ENCODE measurements at regions not wholly inside any gene's neighbourhood (a gene's known extent, or its start where the extent isn't known, plus 50 kb on each side); places are given as distances from the start of the nearest gene placed in this dataset.

- H3K4me3 ChIP-seq (ENCODE audit: low read depth, low read length): no peak overlapping the region
- TF ChIP-seq CTCF (IDR thresholded peaks at IDR 0.05; ENCODE audit: control insufficient read depth, extremely low read depth, insufficient read depth): no peak
- no peak for DNase-seq (ENCODE audit: low read depth)
Observed at GRCh38 chr2:121135168-121135853, 149.7 kb downstream of the TFCP2L1 start.

DNA sequence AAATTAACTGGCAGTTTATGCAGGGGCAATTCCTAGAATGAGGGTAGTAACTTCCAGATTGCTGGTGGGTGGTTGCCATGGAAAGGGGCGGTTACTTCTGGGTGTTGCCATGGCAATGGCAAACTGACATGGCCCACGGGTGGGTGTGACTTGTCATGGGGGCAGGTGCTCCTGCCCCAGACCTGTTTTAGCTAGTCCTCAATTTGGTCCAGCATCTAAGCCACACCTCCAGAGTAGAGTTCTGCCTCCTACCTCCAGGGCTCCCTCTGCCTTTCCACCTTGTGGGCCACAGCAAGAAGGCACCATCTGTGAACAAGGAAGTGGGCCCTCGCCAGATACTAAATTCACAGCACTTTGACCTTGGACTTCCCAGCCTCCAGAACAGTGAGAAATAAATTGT, 148.7 kb downstream of the TFCP2L1 start:
- no peak for DNase-seq (ENCODE audit: low read depth)
- TF ChIP-seq CTCF (IDR thresholded peaks at IDR 0.05; ENCODE audit: control insufficient read depth, extremely low read depth, insufficient read depth): no peak

GRCh38 chr2:121137571-121137970, 147.4 kb downstream of the TFCP2L1 start:
- no peak overlapping the region for H3K4me3 ChIP-seq (ENCODE audit: low read depth, low read length)
- TF ChIP-seq CTCF (IDR thresholded peaks at IDR 0.05; ENCODE audit: control insufficient read depth, extremely low read depth, insufficient read depth): no peak
- no peak for DNase-seq (ENCODE audit: low read depth)

More for the DNA sequence above, 148.7 kb downstream of the TFCP2L1 start:
- no peak overlapping the region for H3K4me3 ChIP-seq (ENCODE audit: low read depth, low read length)

DNA sequence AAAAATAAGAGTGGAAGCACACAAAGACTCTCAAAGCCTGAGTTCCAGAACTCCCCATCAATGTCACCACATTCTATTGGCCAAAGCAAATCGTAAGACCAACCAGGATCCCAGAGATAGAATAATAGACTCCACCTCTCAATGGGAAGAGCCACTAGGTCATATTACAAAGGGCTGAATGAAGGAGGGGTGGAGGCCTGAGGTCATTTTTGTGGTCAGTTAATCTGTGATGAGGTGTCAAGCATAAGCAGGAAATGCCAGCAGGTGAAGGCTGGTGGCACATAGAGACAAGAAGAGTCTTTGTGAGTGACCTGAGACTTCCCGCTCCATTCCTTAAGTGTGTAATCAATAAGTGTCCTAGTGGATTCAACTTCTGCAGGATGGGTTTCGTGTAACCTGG, 144.3 kb downstream of the TFCP2L1 start:
- no peak for DNase-seq (ENCODE audit: low read depth)
- no peak for TF ChIP-seq CTCF (IDR thresholded peaks at IDR 0.05; ENCODE audit: control insufficient read depth, extremely low read depth, insufficient read depth)
- H3K4me3 ChIP-seq (ENCODE audit: low read depth, low read length): no peak overlapping the region

DNA sequence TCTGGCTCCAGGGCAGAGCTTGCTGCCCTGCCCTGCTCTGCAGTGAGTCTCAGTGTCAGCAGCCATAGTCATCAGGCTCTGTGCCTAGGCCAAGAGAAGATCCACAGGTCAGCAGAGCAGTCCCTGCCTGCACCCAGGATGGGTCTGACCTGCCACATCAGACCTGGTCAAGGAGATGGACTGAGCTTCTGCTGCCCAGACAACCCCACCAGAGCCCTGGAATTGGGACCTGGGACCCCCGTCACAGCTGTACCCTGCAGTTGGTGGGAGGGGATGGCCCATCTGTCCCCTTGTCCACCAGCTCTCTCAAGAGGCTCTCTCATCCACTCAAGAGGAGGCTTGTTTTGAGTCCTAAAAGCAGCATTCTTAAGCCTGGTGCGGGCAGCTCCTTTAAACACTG, 142.6 kb downstream of the TFCP2L1 start:
- H3K4me3 ChIP-seq (ENCODE audit: low read depth, low read length): no peak overlapping the region
- DNase-seq (ENCODE audit: low read depth): no peak
- TF ChIP-seq CTCF (IDR thresholded peaks at IDR 0.05; ENCODE audit: control insufficient read depth, extremely low read depth, insufficient read depth): no peak

GRCh38 chr2:121144111-121144510, 140.9 kb downstream of the TFCP2L1 start:
- no peak for DNase-seq (ENCODE audit: low read depth)
- no peak overlapping the region for H3K4me3 ChIP-seq (ENCODE audit: low read depth, low read length)
- no peak for TF ChIP-seq CTCF (IDR thresholded peaks at IDR 0.05; ENCODE audit: control insufficient read depth, extremely low read depth, insufficient read depth)

DNA sequence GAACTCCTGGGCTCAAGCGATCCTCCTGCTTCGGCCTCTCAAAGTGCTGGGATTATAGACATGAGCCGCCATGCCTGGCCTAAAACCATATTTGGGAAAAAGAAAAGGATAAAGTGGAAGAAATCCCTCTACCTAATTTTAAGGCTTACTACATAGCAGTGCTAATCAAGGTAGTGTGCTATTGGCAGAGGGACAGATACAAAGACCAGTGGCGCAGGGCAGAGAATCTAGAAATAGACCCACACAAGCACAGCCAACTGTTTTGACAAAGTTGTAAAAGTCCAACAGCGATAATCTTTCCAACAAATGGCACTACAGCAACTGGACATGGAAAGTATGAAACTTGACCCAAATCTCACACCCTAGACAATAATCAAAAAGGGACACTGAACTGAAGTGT, 138.4 kb downstream of the TFCP2L1 start:
- DNase-seq (ENCODE audit: low read depth): no peak
- H3K4me3 ChIP-seq (ENCODE audit: low read depth, low read length): no peak overlapping the region
- TF ChIP-seq CTCF (IDR thresholded peaks at IDR 0.05; ENCODE audit: control insufficient read depth, extremely low read depth, insufficient read depth): no peak

All from LNCaP clone FGC (cell line).